ENCODE measurements at regions not wholly inside any gene's neighbourhood (a gene's known extent, or its start where the extent isn't known, plus 50 kb on each side); places are given as distances from the start of the nearest gene placed in this dataset.

- Histone ChIP-seq H4K20me1 (ENCODE audit: insufficient read depth) (no peaks in the 10 kb centered on the region), H2AFZ (no peak overlapping the region), H3K4me3 (no peak overlapping the region), H3K9me2 (ENCODE audit: insufficient read depth) (no peaks in the 10 kb centered on the region), H3K9me3 (ENCODE audit: low read depth) (no peaks in the 10 kb centered on the region), H3K9ac (no peak overlapping the region), H3K27me3 (replicated peaks; ENCODE audit: insufficient read depth) (no peaks in the 10 kb centered on the region), H3K27ac (no peak overlapping the region), H3F3A (ENCODE audit: insufficient read depth) (no peaks in the 10 kb centered on the region), H3K36me3 (ENCODE audit: low read depth) (no peaks in the 10 kb centered on the region), H3K4me1 (ENCODE audit: insufficient read depth) (no peaks in the 10 kb centered on the region), H3K79me2 (ENCODE audit: insufficient read depth) (no peaks in the 10 kb centered on the region), H3K4me2 (ENCODE audit: unreplicated experiment) (no peak overlapping the region)
- WGBS, 2 experiments (ENCODE audit: low coverage in 1 of 2, low lambda C conversion rate in 2 of 2, missing lambda C conversion rate in 2 of 2): 81 to 89% methylated on average over 6 of the region's 6 CpGs
- in situ Hi-C loops (cut with MboI): no loop called here
- TF ChIP-seq EZH2 (IDR thresholded peaks at IDR 0.05; ENCODE audit: insufficient read depth, poor library complexity, severe bottlenecking): no peak
- no peak for DNase-seq
Measured at GRCh38 chr5:10126900-10127299, 122.8 kb downstream of the ATPSCKMT start.

- WGBS, 2 experiments (ENCODE audit: low coverage in 1 of 2, low lambda C conversion rate in 2 of 2, missing lambda C conversion rate in 2 of 2): 82 to 87% methylated on average over 9 of the region's 9 CpGs
- no peaks in the 10 kb centered on the region for H3K79me2 ChIP-seq (ENCODE audit: insufficient read depth)
Measured at GRCh38 chr5:10125116-10125515, 124.6 kb downstream of the ATPSCKMT start.

GRCh38 chr5:10124287-10124686, 125.4 kb downstream of the ATPSCKMT start:
- in situ Hi-C loops (cut with MboI): no loop called here
- Histone ChIP-seq H3K79me2 (ENCODE audit: insufficient read depth) (no peaks in the 10 kb centered on the region), H3K4me3 (no peak overlapping the region), H4K20me1 (ENCODE audit: insufficient read depth) (no peaks in the 10 kb centered on the region), H3K9ac (no peak overlapping the region), H3K4me1 (ENCODE audit: insufficient read depth) (no peaks in the 10 kb centered on the region), H3K36me3 (ENCODE audit: low read depth) (no peaks in the 10 kb centered on the region), H3K9me2 (ENCODE audit: insufficient read depth) (no peaks in the 10 kb centered on the region), H3K9me3 (ENCODE audit: low read depth) (no peaks in the 10 kb centered on the region), H3K27ac (no peak overlapping the region), H3F3A (ENCODE audit: insufficient read depth) (no peaks in the 10 kb centered on the region), H3K4me2 (ENCODE audit: unreplicated experiment) (no peak overlapping the region), H3K27me3 (replicated peaks; ENCODE audit: insufficient read depth) (no peaks in the 10 kb centered on the region), H2AFZ (no peak overlapping the region)
- no peak for TF ChIP-seq EZH2 (IDR thresholded peaks at IDR 0.05; ENCODE audit: insufficient read depth, poor library complexity, severe bottlenecking)
- no peak for TF ChIP-seq EZH2phosphoT487 (IDR thresholded peaks at IDR 0.05; ENCODE audit: insufficient read depth, low read depth)
- DNase-seq: peak; percentile 36
- 47 to 48% methylated on average over 9 of the region's 9 CpGs for WGBS, 2 experiments (ENCODE audit: low coverage in 1 of 2, low lambda C conversion rate in 2 of 2, missing lambda C conversion rate in 2 of 2)

More at GRCh38 chr5:10125116-10125515, 124.6 kb downstream of the ATPSCKMT start:
- no peaks in the 10 kb centered on the region for H3K9me2 ChIP-seq (ENCODE audit: insufficient read depth)
- H3K9ac ChIP-seq: no peak overlapping the region
- in situ Hi-C loops (cut with MboI): no loop called here
- H2AFZ ChIP-seq: no peak overlapping the region
- DNase-seq: no peak
- H3K27ac ChIP-seq: no peak overlapping the region
- no peak overlapping the region for H3K4me3 ChIP-seq
- no peaks in the 10 kb centered on the region for H3K36me3 ChIP-seq (ENCODE audit: low read depth)
- TF ChIP-seq EZH2phosphoT487 (IDR thresholded peaks at IDR 0.05; ENCODE audit: insufficient read depth, low read depth) (no peak), EZH2 (IDR thresholded peaks at IDR 0.05; ENCODE audit: insufficient read depth, poor library complexity, severe bottlenecking) (no peak)
- no peaks in the 10 kb centered on the region for H3K27me3 ChIP-seq (replicated peaks; ENCODE audit: insufficient read depth)
- no peak overlapping the region for H3K4me2 ChIP-seq (ENCODE audit: unreplicated experiment)
- H4K20me1 ChIP-seq (ENCODE audit: insufficient read depth): no peaks in the 10 kb centered on the region
- H3K9me3 ChIP-seq (ENCODE audit: low read depth): no peaks in the 10 kb centered on the region
- H3F3A ChIP-seq (ENCODE audit: insufficient read depth): no peaks in the 10 kb centered on the region
- no peaks in the 10 kb centered on the region for H3K4me1 ChIP-seq (ENCODE audit: insufficient read depth)

GRCh38 chr5:10123254-10123989, 126.3 kb downstream of the ATPSCKMT start:
- WGBS, 2 experiments (ENCODE audit: low coverage in 1 of 2, low lambda C conversion rate in 2 of 2, missing lambda C conversion rate in 2 of 2): 66 to 68% methylated on average over 7 of the region's 7 CpGs
- Histone ChIP-seq H3K36me3 (ENCODE audit: low read depth) (no peaks in the 10 kb centered on the region), H3K4me2 (ENCODE audit: unreplicated experiment) (no peak overlapping the region), H3K27me3 (replicated peaks; ENCODE audit: insufficient read depth) (no peaks in the 10 kb centered on the region), H3F3A (ENCODE audit: insufficient read depth) (no peaks in the 10 kb centered on the region), H3K9me2 (ENCODE audit: insufficient read depth) (no peaks in the 10 kb centered on the region), H3K27ac (no peak overlapping the region), H3K4me1 (ENCODE audit: insufficient read depth) (no peaks in the 10 kb centered on the region), H4K20me1 (ENCODE audit: insufficient read depth) (no peaks in the 10 kb centered on the region), H3K9ac (no peak overlapping the region), H3K79me2 (ENCODE audit: insufficient read depth) (no peaks in the 10 kb centered on the region), H3K9me3 (ENCODE audit: low read depth) (no peaks in the 10 kb centered on the region), H3K4me3 (no peak overlapping the region), H2AFZ (no peak overlapping the region)
- in situ Hi-C loops (cut with MboI): no loop called here
- TF ChIP-seq EZH2phosphoT487 (IDR thresholded peaks at IDR 0.05; ENCODE audit: insufficient read depth, low read depth) (no peak), EZH2 (IDR thresholded peaks at IDR 0.05; ENCODE audit: insufficient read depth, poor library complexity, severe bottlenecking) (no peak)
- no peak for DNase-seq

Data from GM23248 (cell line).